Pancreas (tissue), 10 donors: ENCODE measurements at regions not wholly inside any gene's neighbourhood (a gene's known extent, or its start where the extent isn't known, plus 50 kb on each side); places are given as distances from the start of the nearest gene placed in this dataset.

Experiments
- ATAC-seq, 4 donors: fragments of 200-7000 bp; cut with Tn5 transposase; one replicate each; pipeline versions ENCODE4 v1.8.0 to v1.9.1; 2020; ENCODE audit warnings: mild to moderate bottlenecking in 4 of 4, moderate library complexity in 4 of 4
- DNase-seq, 6 donors: peaks; one replicate each; pipeline ENCODE4 v3.0.0-alpha.2; 2020
- FAIRE-seq: peaks from 2 replicates; lab custom pipeline; 2012; peaks lifted over from hg19 to GRCh38; lab: Jason Lieb, UNC
- H3K27ac ChIP-seq, 4 donors: fragments of 200-600 bp; sonication (generic); 1 replicate in 3 of 4; 2 replicates in 1 of 4; pipeline versions ENCODE4 v1.5.0 to v1.8.0; 2020
- H3K27me3 ChIP-seq, 4 donors: fragments of 200-600 bp; one replicate each; pipeline ENCODE4 v1.8.0; 2021
- H3K36me3 ChIP-seq, 3 donors: fragments of 200-600 bp; sonication (generic) in 1 of 3; one replicate each; pipeline versions ENCODE4 v1.5.0 to v1.8.0; 2020 to 2021
- H3K4me1 ChIP-seq, 3 donors: fragments of 200-600 bp; one replicate each; pipeline ENCODE4 v1.8.0; 2021
- H3K4me3 ChIP-seq, 4 donors: fragments of 200-600 bp; sonication (generic) in 2 of 4; one replicate each; pipeline versions ENCODE4 v1.5.0 to v1.8.0; 2020 to 2021
- H3K9me3 ChIP-seq, 4 donors: fragments of 200-600 bp; one replicate each; pipeline ENCODE4 v1.8.0; 2021
- WGBS, 2 donors: extraction: QIAGEN DNeasy Blood & Tissue Kit; methylation state at CpG; one replicate each; pipeline ENCODE4 v1.1.7; 2013; 5-methylcytosine and 5-hydroxymethylcytosine counted together
- intact Hi-C, 3 donors: fragments of 100-400 bp; cut with DNase I; formaldehyde crosslinking; loops; one replicate each; pipeline versions ENCODE4 v1.11.1 to v1.14.2; 2022
- TF ChIP-seq, protein P1 (sequence below), 4 donors: fragments of 200-600 bp; sonication (generic) in 3 of 4; IDR thresholded peaks; one replicate each; pipeline versions ENCODE4 v1.5.0 to v1.8.0; 2021; ENCODE audit warnings: antibody characterized with exemption in 4 of 4
- donor health status: healthy with polysubstance abuse.
- donor health status: DM: no; HTN: no; CAD: no; lungs with moderate emphysema.
- donor health status: DM: no; HTN: no; CAD: no.
- donor health status: control.
- donor health status: control.
- donor health status: Bipolar disorder and iron deficiency.
- donor health status: DM: yes; HTN: yes; CAD: no.
- donor health status: DM: no; HTN: no; CAD: no.
- donor health status: DM: no; HTN: no; CAD: no.
- donor health status: DM: yes; HTN: yes; CAD: no.

DNA sequence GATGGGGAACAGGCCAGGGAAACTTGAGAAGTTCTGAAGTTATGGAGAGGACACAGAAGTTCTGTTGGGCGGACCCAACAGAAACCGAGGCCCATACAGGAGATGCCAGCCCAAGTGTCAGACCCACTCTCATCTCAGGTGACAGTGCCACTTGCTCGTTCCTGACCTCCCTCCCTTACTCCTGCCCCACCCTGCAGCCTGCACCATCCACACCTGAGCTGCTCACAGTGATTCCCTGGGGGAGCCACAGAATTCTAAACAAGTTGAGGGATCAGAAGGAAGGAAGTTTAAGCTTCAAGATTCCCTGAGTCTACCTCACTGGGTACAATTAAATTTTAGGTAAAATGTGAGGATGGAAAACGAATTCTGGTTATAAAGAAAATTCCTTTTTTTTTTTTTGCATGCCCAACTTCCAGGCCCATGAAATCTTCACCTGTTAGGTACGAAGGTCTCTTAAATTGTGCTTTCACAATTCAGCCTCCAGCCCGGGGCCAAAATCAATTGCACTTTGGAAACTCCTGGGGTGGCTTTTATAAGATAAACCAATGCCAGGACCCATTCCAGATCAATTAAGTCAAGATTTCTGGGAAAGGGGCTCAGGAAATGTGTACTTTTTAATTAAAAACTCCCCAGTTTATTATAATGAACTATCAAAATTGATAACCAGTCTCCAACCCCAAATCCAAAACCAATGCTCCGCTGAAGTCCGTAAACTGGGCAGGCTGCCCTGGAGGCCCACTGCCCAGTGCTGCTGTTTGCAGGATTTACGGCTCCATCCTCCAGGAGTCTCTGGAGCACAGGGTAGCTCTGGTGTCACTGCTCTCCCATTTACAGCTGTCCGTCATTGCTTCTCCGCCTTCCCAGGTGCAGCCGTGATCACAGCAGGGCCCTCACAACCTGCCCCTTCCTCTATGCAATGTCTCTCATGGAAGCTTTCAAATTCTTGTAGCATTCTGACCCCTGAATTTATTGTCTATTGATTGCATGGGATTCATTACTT lies 643.5 kb downstream of the UQCRFS1 start:
- DNase-seq (peak in 1 of 6 donors; percentile 15), FAIRE-seq (no peak), ATAC-seq (peak in 2 of 4 donors; percentile 33 to 37)
- no peaks in the 10 kb centered on the region for H3K9me3 ChIP-seq
- H3K4me1 ChIP-seq = no peaks in the 10 kb centered on the region
- TF ChIP-seq, protein P1, sequence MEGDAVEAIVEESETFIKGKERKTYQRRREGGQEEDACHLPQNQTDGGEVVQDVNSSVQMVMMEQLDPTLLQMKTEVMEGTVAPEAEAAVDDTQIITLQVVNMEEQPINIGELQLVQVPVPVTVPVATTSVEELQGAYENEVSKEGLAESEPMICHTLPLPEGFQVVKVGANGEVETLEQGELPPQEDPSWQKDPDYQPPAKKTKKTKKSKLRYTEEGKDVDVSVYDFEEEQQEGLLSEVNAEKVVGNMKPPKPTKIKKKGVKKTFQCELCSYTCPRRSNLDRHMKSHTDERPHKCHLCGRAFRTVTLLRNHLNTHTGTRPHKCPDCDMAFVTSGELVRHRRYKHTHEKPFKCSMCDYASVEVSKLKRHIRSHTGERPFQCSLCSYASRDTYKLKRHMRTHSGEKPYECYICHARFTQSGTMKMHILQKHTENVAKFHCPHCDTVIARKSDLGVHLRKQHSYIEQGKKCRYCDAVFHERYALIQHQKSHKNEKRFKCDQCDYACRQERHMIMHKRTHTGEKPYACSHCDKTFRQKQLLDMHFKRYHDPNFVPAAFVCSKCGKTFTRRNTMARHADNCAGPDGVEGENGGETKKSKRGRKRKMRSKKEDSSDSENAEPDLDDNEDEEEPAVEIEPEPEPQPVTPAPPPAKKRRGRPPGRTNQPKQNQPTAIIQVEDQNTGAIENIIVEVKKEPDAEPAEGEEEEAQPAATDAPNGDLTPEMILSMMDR (IDR thresholded peaks at IDR 0.05) = no peak
- no peak overlapping the region for H3K4me3 ChIP-seq
- intact Hi-C loops = no loop called here
- H3K27me3 ChIP-seq = no peaks in the 10 kb centered on the region
- WGBS, 2 donors = 57 to 59% methylated on average over 12 of the region's 12 CpGs
- no peaks in the 10 kb centered on the region for H3K36me3 ChIP-seq
- no peak overlapping the region for H3K27ac ChIP-seq

DNA sequence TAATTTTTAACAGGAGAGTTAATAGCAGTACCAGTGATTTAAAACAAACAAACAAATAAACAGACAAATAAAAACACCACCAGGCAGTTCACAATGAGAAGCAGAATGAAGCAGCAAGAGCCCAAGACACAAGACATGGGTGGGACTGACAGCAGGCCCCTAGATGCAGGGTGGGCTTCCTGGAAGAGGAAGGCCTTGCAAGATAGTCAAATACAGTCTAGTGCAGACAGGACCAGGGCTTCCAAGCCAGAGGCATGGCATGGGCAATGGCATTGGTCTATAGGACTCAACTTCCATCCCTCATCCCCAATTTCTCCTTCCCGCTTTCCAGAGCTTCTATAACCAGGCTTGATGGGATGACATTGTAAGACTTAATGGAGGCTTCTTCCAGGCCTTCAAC lies 645.1 kb downstream of the UQCRFS1 start:
- intact Hi-C loops = no loop called here
- TF ChIP-seq, protein P1 (IDR thresholded peaks at IDR 0.05) = no peak
- FAIRE-seq = no peak
- Histone ChIP-seq H3K27me3 (no peaks in the 10 kb centered on the region), H3K36me3 (no peaks in the 10 kb centered on the region), H3K9me3 (no peaks in the 10 kb centered on the region), H3K4me3 (no peak overlapping the region), H3K27ac (no peak overlapping the region), H3K4me1 (no peaks in the 10 kb centered on the region)
- WGBS, 2 donors = 81 to 96% methylated on average over 1 of the region's 1 CpG
- ATAC-seq = no peak
- no peak for DNase-seq

DNA sequence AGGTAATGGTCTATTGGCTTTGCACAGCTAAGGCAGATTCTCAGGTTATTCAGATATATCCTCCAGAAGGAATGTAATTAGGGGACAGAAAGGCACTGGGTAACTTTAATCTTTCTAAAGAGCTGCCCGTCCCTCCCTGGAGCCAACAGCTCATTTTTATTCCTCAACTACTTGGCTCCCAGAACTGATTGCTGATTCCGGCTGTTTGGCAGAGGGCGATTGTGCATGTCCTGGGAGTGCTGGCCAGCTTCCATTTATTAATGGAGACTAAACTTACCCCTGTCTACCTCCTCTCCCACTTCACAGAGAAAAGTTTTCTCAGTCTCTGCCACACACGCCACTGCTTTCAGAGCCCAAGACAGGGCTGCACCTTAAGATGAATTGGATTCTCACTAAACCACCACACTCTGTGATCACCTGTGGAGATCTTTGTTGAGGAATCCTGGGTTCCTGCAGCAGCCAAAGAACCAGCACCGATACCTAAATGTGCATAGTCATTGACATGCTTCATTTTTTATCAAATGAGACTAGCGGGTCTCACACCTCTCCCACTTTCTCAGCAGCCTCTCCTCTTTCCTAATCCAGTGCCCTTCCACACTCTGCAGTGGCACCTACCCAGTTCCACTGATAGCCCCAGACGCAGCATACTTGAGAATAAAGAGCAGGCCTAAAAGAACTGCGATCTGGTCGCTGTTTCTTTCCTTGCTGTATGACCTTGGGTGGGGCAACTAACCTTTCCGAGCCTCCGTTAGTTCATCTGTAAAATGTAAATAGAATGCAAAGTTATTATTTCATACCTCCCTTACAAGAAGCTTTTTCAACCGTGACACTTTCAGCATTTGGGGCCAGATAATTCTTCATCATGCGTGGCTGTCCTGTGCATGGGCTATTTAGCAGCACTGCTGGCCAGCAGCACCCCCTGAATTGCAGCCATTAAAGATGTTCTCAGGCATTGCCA lies 648.7 kb downstream of the UQCRFS1 start:
- H3K27ac ChIP-seq = no peak overlapping the region
- H3K4me3 ChIP-seq = no peak overlapping the region
- no peaks in the 10 kb centered on the region for H3K27me3 ChIP-seq
- no peak for DNase-seq
- intact Hi-C loops = no loop called here
- no peaks in the 10 kb centered on the region for H3K9me3 ChIP-seq
- no peak for ATAC-seq
- no peak for FAIRE-seq
- TF ChIP-seq, protein P1 (IDR thresholded peaks at IDR 0.05) = no peak
- H3K36me3 ChIP-seq = no peaks in the 10 kb centered on the region
- no peaks in the 10 kb centered on the region for H3K4me1 ChIP-seq
- WGBS, 2 donors = 57 to 59% methylated on average over 13 of the region's 13 CpGs

DNA sequence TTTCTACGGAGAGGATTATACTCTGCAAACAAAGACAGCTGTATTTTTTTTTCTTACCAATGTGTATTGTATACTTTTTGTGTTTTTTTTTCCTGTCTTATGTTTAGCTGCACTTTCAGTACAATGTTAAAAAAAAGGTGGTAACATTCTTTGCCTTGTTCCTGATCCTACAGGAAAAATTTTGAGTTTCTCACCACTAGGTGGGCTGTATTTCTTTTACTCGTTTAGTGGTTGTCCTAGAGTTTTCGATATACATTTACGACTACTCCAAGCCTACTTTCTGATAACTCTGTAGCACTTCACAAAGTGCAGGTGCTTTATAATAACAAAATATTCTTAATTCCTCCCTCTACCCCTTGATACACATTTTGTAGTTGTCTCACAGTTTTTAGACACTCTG lies 652.2 kb downstream of the UQCRFS1 start:
- H3K27me3 ChIP-seq = no peaks in the 10 kb centered on the region
- H3K9me3 ChIP-seq = no peaks in the 10 kb centered on the region
- intact Hi-C loops = no loop called here
- FAIRE-seq (no peak), DNase-seq (no peak), ATAC-seq (no peak)
- 61 to 62% methylated on average over 4 of the region's 4 CpGs for WGBS, 2 donors
- TF ChIP-seq, protein P1 (IDR thresholded peaks at IDR 0.05) = no peak
- no peaks in the 10 kb centered on the region for H3K36me3 ChIP-seq
- no peaks in the 10 kb centered on the region for H3K4me1 ChIP-seq
- no peak overlapping the region for H3K4me3 ChIP-seq
- no peak overlapping the region for H3K27ac ChIP-seq
